ENCODE measurements at regions not wholly inside any gene's neighbourhood (a gene's known extent, or its start where the extent isn't known, plus 50 kb on each side); places are given as distances from the start of the nearest gene placed in this dataset.
"Not testable (repeated sequence)": the region's sequence is repeated elsewhere in the genome, so short reads cannot be mapped to it uniquely, and the experiment has no call there.

DNA sequence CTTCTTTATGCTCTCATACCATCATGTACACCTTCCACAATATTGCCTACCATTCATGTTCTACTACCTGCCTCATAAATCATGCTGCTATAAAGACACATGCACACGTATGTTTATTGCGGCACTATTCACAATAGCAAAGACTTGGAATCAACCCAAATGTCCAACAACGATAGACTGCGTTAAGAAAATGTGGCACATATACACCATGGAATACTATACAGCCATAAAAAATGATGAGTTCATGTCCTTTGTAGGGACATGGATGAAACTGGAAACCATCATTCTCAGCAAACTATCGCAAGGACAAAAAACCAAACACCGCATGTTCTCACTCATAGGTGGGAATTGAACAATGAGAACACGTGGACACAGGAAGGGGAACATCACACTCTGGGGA, 158.8 kb upstream of the ARHGAP5 start:
- not testable (repeated sequence) for TF ChIP-seq POLR2AphosphoS5 (IDR thresholded peaks at IDR 0.05; ENCODE audit: low read depth, low read length); MAX (IDR thresholded peaks at IDR 0.05); CTCF (IDR thresholded peaks at IDR 0.05; ENCODE audit: control extremely low read depth in 1 of 3, insufficient read depth in 1 of 3, low read depth in 1 of 3, low read length in 3 of 3); SIX5 (IDR thresholded peaks at IDR 0.05; ENCODE audit: low read depth, low read length); JUN (IDR thresholded peaks at IDR 0.05; ENCODE audit: low read depth, low read length); SP2 (IDR thresholded peaks at IDR 0.05; ENCODE audit: low read length); ATF3 (IDR thresholded peaks at IDR 0.05; ENCODE audit: insufficient read depth, low read depth, low read length); CBX8 (IDR thresholded peaks at IDR 0.05; ENCODE audit: borderline replicate concordance, low read depth, low read length); TBP (IDR thresholded peaks at IDR 0.05; ENCODE audit: low read depth, low read length); BCL11A (IDR thresholded peaks at IDR 0.05; ENCODE audit: low read depth in 2 of 2, low read length in 2 of 2); EP300 (IDR thresholded peaks at IDR 0.05; ENCODE audit: borderline replicate concordance in 1 of 2, low read depth in 2 of 2, low read length in 2 of 2); GABPA (IDR thresholded peaks at IDR 0.05; ENCODE audit: borderline replicate concordance, insufficient read depth, low read length)

Data from H1 (cell line).